GM19351 (cell line): ENCODE measurements at regions not wholly inside any gene's neighbourhood (a gene's known extent, or its start where the extent isn't known, plus 50 kb on each side); places are given as distances from the start of the nearest gene placed in this dataset.

Source experiments
- ATAC-seq: cut with Tn5 transposase; IDR thresholded peaks from one replicate; pipeline ENCODE4 v1.9.1; 2021; ENCODE audit warnings: mild to moderate bottlenecking, moderate library complexity; ENCODE audit not compliant: unreplicated experiment

- ATAC-seq: no peak
Measured at GRCh38 chr4:137644201-137644600, 111.9 kb upstream of the PCDH18 start.

DNA sequence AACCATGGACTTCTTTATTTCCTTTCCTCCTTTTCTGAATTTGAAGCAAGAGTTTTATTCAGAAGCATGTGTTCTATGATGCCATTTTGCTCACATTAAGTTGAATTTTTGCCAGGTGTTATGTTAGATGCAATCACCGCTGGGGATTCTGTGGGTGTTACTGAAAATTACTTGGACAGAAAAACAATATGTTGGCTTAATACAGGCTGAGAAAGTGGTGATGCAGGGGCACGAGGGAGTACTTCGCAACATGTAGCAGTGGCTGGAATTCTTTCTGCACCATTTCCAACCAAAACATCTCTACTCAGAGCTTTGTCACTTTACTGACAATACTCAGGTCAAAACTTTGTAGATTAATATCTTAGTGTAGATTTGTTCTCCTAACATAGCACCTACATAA lies 109.2 kb upstream of the PCDH18 start:
- ATAC-seq: no peak

GRCh38 chr4:137640838-137641158 lies 108.5 kb upstream of the PCDH18 start:
- peak; percentile 9 for ATAC-seq

GRCh38 chr4:137640156-137640837 lies 108.0 kb upstream of the PCDH18 start:
- ATAC-seq: peak; percentile 67

GRCh38 chr4:137638934-137639333 lies 106.6 kb upstream of the PCDH18 start:
- ATAC-seq: peak; percentile 58

DNA sequence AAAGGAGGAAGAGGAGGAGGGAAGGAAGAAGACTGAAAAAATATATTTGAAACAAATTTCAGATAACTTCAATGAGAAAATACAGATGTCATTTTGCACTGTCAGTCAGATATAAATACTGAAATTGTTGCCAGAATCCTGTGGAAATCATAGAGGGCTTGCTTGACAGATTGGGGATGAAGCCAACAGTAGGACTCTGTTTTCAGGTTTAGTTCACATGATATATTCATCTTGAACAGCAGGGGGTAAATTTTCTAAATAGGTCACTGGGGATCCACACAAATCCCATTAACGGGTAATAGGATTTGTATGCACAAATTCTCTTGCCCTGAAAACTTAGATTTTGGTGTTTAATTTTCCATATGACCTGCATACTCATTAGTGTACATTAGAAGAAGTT lies 103.3 kb upstream of the PCDH18 start:
- no peak for ATAC-seq

- no peak for ATAC-seq
Measured at GRCh38 chr4:137635108-137635507, 102.8 kb upstream of the PCDH18 start.

DNA sequence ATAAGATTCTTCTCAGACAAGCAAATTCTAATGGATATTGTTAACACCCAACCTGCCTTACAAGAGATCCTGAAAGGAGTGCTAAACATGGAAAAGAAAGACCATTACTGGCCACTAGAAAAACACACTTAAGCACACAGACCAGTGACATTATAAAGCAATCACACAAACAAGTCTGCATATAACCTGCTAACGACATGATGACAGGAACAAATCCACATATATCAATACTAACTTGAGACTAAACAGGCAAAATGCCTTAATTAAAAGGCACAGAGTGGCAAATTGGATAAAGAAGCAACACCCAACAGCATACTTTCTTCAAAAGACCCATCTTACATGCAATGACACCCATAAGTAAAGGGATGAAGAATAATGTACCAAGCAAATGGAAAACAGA lies 100.5 kb upstream of the PCDH18 start:
- no peak for ATAC-seq

- ATAC-seq: no peak
Measured at GRCh38 chr4:137631605-137632004, 99.3 kb upstream of the PCDH18 start.

DNA sequence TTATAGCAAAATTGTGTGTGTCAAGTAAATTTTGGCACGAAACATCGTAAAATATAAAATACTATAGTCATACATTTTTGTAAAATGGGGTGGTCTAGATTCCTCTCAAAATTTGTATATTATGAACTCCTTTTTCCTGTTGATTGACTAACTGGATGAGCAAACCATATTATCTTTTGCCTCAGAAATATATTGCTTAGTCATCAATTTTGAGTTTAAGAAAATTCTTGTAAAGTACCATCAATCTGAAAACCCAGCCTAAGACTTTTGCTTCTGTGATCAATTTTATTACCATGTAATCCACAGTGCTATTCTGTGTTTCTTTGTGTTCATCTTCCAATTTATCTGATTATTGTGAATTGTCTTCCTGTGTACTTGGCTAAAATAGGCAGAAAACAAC lies 98.0 kb upstream of the PCDH18 start:
- ATAC-seq: no peak

GRCh38 chr4:137627739-137628460 lies 95.6 kb upstream of the PCDH18 start:
- ATAC-seq: no peak

GRCh38 chr4:137626942-137627738 lies 94.8 kb upstream of the PCDH18 start:
- no peak for ATAC-seq

- ATAC-seq: no peak
Measured at GRCh38 chr4:137623013-137623412, 90.7 kb upstream of the PCDH18 start.

- ATAC-seq: no peak
Measured at GRCh38 chr4:137621056-137621455, 88.8 kb upstream of the PCDH18 start.

- no peak for ATAC-seq
Measured at GRCh38 chr4:137614491-137614890, 82.2 kb upstream of the PCDH18 start.

- ATAC-seq: no peak
Measured at GRCh38 chr4:137611998-137612700, 79.9 kb upstream of the PCDH18 start.

GRCh38 chr4:137610960-137611359 lies 78.7 kb upstream of the PCDH18 start:
- peak; percentile 60 for ATAC-seq

- no peak for ATAC-seq
Measured at GRCh38 chr4:137609718-137610430, 77.6 kb upstream of the PCDH18 start.

DNA sequence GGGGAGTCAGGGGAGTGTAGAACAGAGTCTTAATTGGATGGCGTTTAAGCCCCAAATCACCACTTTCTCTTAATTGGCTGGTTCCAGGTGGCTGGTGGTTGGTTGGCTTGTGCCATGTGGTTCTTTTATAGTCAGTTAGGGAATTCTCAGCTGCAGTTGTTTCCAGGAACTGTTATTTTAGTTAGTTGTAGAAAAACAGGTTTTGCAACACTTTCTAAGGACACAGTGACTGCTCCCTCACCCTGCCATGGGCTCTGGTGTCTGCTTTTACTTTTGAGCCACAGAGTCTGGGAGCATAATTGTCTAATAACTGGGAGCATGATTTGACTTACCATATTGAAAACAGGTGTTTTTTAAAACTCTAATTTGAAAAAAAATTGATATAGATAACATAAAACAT lies 75.8 kb upstream of the PCDH18 start:
- no peak for ATAC-seq

- no peak for ATAC-seq
Measured at GRCh38 chr4:137602436-137602835, 70.1 kb upstream of the PCDH18 start.

DNA sequence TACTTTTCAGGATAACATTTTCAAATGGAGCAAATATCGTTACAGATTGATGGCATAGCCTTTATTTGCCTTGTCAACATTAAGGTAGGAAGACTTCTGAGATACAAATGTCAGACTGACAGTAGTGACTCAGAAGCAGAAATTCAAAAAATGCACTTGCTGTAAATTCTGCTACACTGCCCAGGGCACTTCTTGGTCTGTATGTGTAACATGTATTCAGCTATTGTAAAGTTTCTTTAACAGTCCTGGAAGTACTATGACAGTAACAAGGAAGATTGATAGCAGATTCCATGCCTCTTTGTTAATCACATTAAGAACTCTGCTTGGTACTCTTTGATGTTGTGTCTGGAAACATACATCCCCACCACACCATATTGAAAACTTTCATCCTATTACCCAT lies 69.6 kb upstream of the PCDH18 start:
- ATAC-seq: no peak
